MM.1S (cell line): ENCODE measurements at regions not wholly inside any gene's neighbourhood (a gene's known extent, or its start where the extent isn't known, plus 50 kb on each side); places are given as distances from the start of the nearest gene placed in this dataset.

ENCODE experiments used
- DNase-seq: peaks from one replicate; pipeline ENCODE4 v3.0.0-alpha.2; 2015
- H2AFZ ChIP-seq: fragments of 300-600 bp; sonication (generic); 2 replicates; pipeline ENCODE4 v1.6.0; 2016; ENCODE audit warnings: antibody characterized with exemption, low read length
- H3F3A ChIP-seq: fragments of 300-600 bp; sonication (generic); 2 replicates; pipeline ENCODE4 v1.6.1; 2016; ENCODE audit warnings: mild to moderate bottlenecking, antibody characterized with exemption, low read length, moderate library complexity, mixed read lengths; ENCODE audit not compliant: insufficient read depth
- H3K27ac ChIP-seq: fragments of 300-600 bp; sonication (generic); 2 replicates; pipeline ENCODE4 v1.5.1; 2016; ENCODE audit warnings: mild to moderate bottlenecking, low read length
- H3K27me3 ChIP-seq: fragments of 300-600 bp; sonication (generic); replicated peaks from 2 replicates; pipeline ENCODE4 v1.6.0; 2016; ENCODE audit warnings: low read length; ENCODE audit not compliant: insufficient read depth
- H3K36me3 ChIP-seq: fragments of 300-600 bp; sonication (generic); replicated peaks from 2 replicates; pipeline ENCODE4 v1.6.1; 2016; ENCODE audit warnings: mild to moderate bottlenecking, low read length, mixed read lengths; ENCODE audit not compliant: insufficient read depth
- H3K4me1 ChIP-seq: fragments of 300-600 bp; sonication (generic); 2 replicates; pipeline ENCODE4 v1.6.1; 2016; ENCODE audit warnings: low read length, mixed read lengths
- H3K4me2 ChIP-seq: fragments of 300-600 bp; sonication (generic); 2 replicates; pipeline ENCODE4 v1.6.0; 2016; ENCODE audit warnings: low read depth, low read length
- H3K4me3 ChIP-seq: fragments of 300-600 bp; sonication (generic); 2 replicates; pipeline ENCODE4 v1.5.1; 2016; ENCODE audit warnings: low read length, mixed read lengths
- H3K79me2 ChIP-seq: fragments of 300-600 bp; sonication (generic); 2 replicates; pipeline ENCODE4 v1.6.1; 2016; ENCODE audit warnings: mixed run types, low read length, mixed read lengths
- H3K9ac ChIP-seq: fragments of 300-600 bp; sonication (generic); 2 replicates; pipeline ENCODE4 v1.6.1; 2016; ENCODE audit warnings: low read length, mixed read lengths
- H3K9me2 ChIP-seq: fragments of 300-600 bp; sonication (generic); replicated peaks from 2 replicates; pipeline ENCODE4 v1.6.1; 2016; ENCODE audit warnings: mild to moderate bottlenecking, low read length, mixed read lengths; ENCODE audit not compliant: insufficient read depth
- H3K9me3 ChIP-seq: fragments of 300-600 bp; sonication (generic); replicated peaks from 2 replicates; pipeline ENCODE4 v1.6.1; 2016; ENCODE audit warnings: mild to moderate bottlenecking, low read length, mixed read lengths; ENCODE audit not compliant: insufficient read depth
- H4K20me1 ChIP-seq: fragments of 300-600 bp; sonication (generic); 2 replicates; pipeline ENCODE4 v1.6.1; 2016; ENCODE audit warnings: mild to moderate bottlenecking, low read length, moderate library complexity, mixed read lengths; ENCODE audit not compliant: insufficient read depth
- EZH2 ChIP-seq: fragments of 300-600 bp; sonication (generic); optimal IDR thresholded peaks from 2 replicates; pipeline ENCODE3; 2017; ENCODE audit warnings: low read depth, mild to moderate bottlenecking, antibody characterized with exemption, low read length, mixed read lengths
- EZH2phosphoT487 ChIP-seq: fragments of 300-600 bp; sonication (generic); IDR thresholded peaks from 2 replicates; pipeline ENCODE4 v1.6.1; 2018; ENCODE audit warnings: antibody characterized with exemption, low read length
- TF ChIP-seq, protein P1 (sequence below): fragments of 300-600 bp; sonication (generic); IDR thresholded peaks from 2 replicates; pipeline ENCODE4 v1.5.1; 2016; ENCODE audit warnings: antibody characterized with exemption, low read length, mixed read lengths

DNA sequence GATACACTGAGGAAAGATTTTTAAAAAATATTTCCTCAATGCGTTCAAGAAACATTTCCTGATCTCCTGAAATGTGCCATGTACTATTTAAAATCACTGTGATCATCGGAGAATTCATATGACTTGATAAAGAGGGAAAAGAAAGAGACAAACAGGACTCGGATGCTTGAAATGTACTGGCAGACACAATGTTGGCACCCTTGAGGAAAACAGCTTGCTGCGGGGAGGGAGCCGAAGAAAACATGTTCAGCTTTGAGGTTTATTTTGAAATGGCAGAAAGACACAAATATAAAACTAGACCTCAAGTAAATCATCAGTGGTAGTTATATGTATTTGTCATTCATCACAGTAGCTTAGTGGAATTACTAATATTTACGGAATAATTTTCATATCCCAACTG is 100.9 kb upstream of the BRINP3 start:
- H3K4me3 ChIP-seq: no peak overlapping the region
- DNase-seq: no peak
- H3K27ac ChIP-seq: no peak overlapping the region

GRCh38 chr1:190579552-190580193 is 102.0 kb upstream of the BRINP3 start:
- Histone ChIP-seq H3K4me2 (peak overlapping the region; percentile 40), H3K4me3 (no peak overlapping the region), H3K9me2 (no peaks in the 10 kb centered on the region), H2AFZ (peak overlapping the region; percentile 35), H3F3A (no peaks in the 10 kb centered on the region), H3K9ac (no peak overlapping the region), H3K79me2 (no peaks in the 10 kb centered on the region), H3K4me1 (peaks cover 12% of the 10 kb centered on the region; the same call in 1 of the 2 replicates), H4K20me1 (no peaks in the 10 kb centered on the region), H3K27ac (no peak overlapping the region), H3K27me3 (no peaks in the 10 kb centered on the region), H3K36me3 (no peaks in the 10 kb centered on the region), H3K9me3 (no peaks in the 10 kb centered on the region)
- DNase-seq: peak; percentile 40
- TF ChIP-seq, protein P1, sequence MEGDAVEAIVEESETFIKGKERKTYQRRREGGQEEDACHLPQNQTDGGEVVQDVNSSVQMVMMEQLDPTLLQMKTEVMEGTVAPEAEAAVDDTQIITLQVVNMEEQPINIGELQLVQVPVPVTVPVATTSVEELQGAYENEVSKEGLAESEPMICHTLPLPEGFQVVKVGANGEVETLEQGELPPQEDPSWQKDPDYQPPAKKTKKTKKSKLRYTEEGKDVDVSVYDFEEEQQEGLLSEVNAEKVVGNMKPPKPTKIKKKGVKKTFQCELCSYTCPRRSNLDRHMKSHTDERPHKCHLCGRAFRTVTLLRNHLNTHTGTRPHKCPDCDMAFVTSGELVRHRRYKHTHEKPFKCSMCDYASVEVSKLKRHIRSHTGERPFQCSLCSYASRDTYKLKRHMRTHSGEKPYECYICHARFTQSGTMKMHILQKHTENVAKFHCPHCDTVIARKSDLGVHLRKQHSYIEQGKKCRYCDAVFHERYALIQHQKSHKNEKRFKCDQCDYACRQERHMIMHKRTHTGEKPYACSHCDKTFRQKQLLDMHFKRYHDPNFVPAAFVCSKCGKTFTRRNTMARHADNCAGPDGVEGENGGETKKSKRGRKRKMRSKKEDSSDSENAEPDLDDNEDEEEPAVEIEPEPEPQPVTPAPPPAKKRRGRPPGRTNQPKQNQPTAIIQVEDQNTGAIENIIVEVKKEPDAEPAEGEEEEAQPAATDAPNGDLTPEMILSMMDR: no peak
- TF ChIP-seq EZH2phosphoT487: no peak
- no peak for TF ChIP-seq EZH2

More for the DNA sequence above, 100.9 kb upstream of the BRINP3 start:
- H2AFZ ChIP-seq: no peak overlapping the region
- H3K27me3 ChIP-seq: no peaks in the 10 kb centered on the region
- no peaks in the 10 kb centered on the region for H3K36me3 ChIP-seq
- H3K4me2 ChIP-seq: no peak overlapping the region
- no peaks in the 10 kb centered on the region for H4K20me1 ChIP-seq
- no peaks in the 10 kb centered on the region for H3F3A ChIP-seq
- H3K4me1 ChIP-seq: peaks cover 12% of the 10 kb centered on the region; the same call in 1 of the 2 replicates
- TF ChIP-seq, protein P1: no peak
- TF ChIP-seq EZH2 (no peak), EZH2phosphoT487 (no peak)
- H3K9me3 ChIP-seq: no peaks in the 10 kb centered on the region
- H3K9ac ChIP-seq: no peak overlapping the region
- H3K79me2 ChIP-seq: no peaks in the 10 kb centered on the region
- H3K9me2 ChIP-seq: no peaks in the 10 kb centered on the region

DNA sequence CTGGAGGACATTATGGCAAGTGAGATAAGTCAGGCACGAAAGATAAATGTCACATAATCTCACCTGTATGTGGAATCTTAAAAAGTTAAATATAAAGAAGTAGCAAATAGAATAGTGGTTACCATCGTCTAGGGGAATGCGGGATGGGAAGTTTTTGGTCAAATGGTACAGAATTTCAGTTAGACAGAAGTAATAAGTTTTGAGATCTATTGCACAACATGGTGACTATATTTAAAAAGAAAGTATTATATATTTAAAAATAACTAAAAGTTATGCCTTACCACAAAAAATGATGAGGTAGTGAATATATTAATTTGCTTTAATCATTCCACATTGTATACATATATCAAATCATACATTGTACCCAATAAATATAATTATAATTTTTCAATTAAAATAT is 106.2 kb upstream of the BRINP3 start:
- Histone ChIP-seq H3K27me3 (no peaks in the 10 kb centered on the region), H2AFZ (no peak overlapping the region), H3K36me3 (no peaks in the 10 kb centered on the region), H4K20me1 (no peaks in the 10 kb centered on the region), H3K4me2 (no peak overlapping the region), H3K79me2 (no peaks in the 10 kb centered on the region), H3K9me3 (no peaks in the 10 kb centered on the region), H3K4me3 (no peak overlapping the region), H3K27ac (no peak overlapping the region), H3F3A (no peaks in the 10 kb centered on the region), H3K4me1 (peaks cover 12% of the 10 kb centered on the region; the same call in 1 of the 2 replicates), H3K9me2 (no peaks in the 10 kb centered on the region), H3K9ac (no peak overlapping the region)
- DNase-seq: no peak
- TF ChIP-seq EZH2: no peak
- TF ChIP-seq, protein P1: no peak
- TF ChIP-seq EZH2phosphoT487: no peak
